GM23338 (cell line): ENCODE measurements at regions not wholly inside any gene's neighbourhood (a gene's known extent, or its start where the extent isn't known, plus 50 kb on each side); places are given as distances from the start of the nearest gene placed in this dataset.

Experiments used
- CTCF ChIP-seq, 2 experiments: fragments of 200-600 bp in 1 of 2; sonication (generic) in 1 of 2; conservative IDR thresholded peaks; 2 replicates each; pipeline versions ENCODE4 v1.5.1 to v1.6.1; 2016 to 2017; ENCODE audit warnings: antibody characterized with exemption in 2 of 2, low read depth in 2 of 2, mild to moderate bottlenecking in 2 of 2, moderate library complexity in 1 of 2
- EZH2 ChIP-seq: fragments of 200-600 bp; sonication (generic); IDR thresholded peaks from one replicate; pipeline ENCODE4 v1.8.0; 2017; ENCODE audit warnings: antibody characterized with exemption, mild to moderate bottlenecking, low read depth; ENCODE audit not compliant: unreplicated experiment
- JUNB ChIP-seq: IDR thresholded peaks from one replicate; pipeline ENCODE4 v1.6.1; 2016; ENCODE audit warnings: antibody characterized with exemption; ENCODE audit not compliant: unreplicated experiment
- POLR2AphosphoS5 ChIP-seq: IDR thresholded peaks from 2 replicates; pipeline ENCODE4 v1.6.1; 2016; ENCODE audit warnings: antibody characterized with exemption, low read depth
- REST ChIP-seq: IDR thresholded peaks from one replicate; pipeline ENCODE4 v1.6.1; 2018; ENCODE audit warnings: antibody characterized with exemption; ENCODE audit not compliant: unreplicated experiment

DNA sequence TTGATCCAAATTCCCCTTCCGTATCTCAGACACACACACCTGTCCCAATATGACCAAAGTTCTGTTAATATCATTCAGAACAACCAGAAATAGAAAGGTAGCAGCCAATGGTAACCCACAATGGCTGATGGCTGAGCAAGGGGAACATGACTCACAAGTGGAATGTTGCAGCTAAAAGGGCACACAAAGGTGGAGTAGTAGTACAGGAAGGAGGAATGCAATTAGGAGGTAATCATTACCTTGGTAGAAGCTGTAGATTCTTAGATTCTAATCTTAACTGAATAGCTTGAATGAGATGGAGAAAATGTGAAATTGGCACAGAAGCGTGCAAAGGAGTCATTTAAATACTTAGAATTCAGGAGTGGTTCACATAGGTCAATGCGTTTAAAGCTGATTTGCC, 347.9 kb downstream of the NR2F2 start:
- no peak for TF ChIP-seq JUNB
- no peak for TF ChIP-seq CTCF (conservative IDR thresholded peaks at IDR 0.05; ENCODE audit: low read depth in 2 of 2)
- TF ChIP-seq EZH2: no peak
- TF ChIP-seq REST: no peak
- no peak for TF ChIP-seq POLR2AphosphoS5
